ENCODE measurements at regions not wholly inside any gene's neighbourhood (a gene's known extent, or its start where the extent isn't known, plus 50 kb on each side); places are given as distances from the start of the nearest gene placed in this dataset.

DNA sequence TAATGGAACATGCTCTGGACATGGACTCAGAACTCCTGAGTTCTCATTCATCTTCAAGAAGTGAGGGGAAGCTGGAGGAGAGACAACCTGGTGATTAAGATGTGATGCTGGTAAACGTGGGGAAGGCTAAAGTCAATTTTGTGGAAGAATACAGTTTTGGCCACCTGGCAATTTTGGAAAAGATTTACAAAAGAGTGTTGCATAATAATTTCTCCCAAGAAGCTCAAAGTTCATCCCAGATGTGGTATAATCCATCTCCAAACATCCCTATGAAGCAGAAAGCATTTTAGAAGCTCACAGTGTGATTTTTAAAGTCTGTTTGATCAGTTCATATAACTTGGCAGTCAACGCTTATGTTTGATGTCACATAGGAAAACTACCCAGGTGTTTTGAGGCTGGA, 208.7 kb downstream of the LMX1A start:
- TF ChIP-seq POLR2A (IDR thresholded peaks at IDR 0.05) = no peak
- TF ChIP-seq, protein P1, sequence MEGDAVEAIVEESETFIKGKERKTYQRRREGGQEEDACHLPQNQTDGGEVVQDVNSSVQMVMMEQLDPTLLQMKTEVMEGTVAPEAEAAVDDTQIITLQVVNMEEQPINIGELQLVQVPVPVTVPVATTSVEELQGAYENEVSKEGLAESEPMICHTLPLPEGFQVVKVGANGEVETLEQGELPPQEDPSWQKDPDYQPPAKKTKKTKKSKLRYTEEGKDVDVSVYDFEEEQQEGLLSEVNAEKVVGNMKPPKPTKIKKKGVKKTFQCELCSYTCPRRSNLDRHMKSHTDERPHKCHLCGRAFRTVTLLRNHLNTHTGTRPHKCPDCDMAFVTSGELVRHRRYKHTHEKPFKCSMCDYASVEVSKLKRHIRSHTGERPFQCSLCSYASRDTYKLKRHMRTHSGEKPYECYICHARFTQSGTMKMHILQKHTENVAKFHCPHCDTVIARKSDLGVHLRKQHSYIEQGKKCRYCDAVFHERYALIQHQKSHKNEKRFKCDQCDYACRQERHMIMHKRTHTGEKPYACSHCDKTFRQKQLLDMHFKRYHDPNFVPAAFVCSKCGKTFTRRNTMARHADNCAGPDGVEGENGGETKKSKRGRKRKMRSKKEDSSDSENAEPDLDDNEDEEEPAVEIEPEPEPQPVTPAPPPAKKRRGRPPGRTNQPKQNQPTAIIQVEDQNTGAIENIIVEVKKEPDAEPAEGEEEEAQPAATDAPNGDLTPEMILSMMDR (IDR thresholded peaks at IDR 0.05) = no peak
